ENCODE measurements at regions not wholly inside any gene's neighbourhood (a gene's known extent, or its start where the extent isn't known, plus 50 kb on each side); places are given as distances from the start of the nearest gene placed in this dataset.

- no peak for TF ChIP-seq CTCF (IDR thresholded peaks at IDR 0.05; ENCODE audit: insufficient read depth, low read length, poor library complexity, severe bottlenecking)
- Histone ChIP-seq H3K4me3 (replicated peaks; ENCODE audit: low read depth, low read length) (no peak overlapping the region), H3K27me3 (replicated peaks; ENCODE audit: control insufficient read depth, insufficient read depth, low read length) (no peaks in the 10 kb centered on the region), H3K36me3 (ENCODE audit: control insufficient read depth, insufficient read depth, low read length) (no peaks in the 10 kb centered on the region)
- no peak for DNase-seq (ENCODE audit: extremely low read depth, insufficient read length)
Observed at GRCh38 chr3:115332998-115333397, 185.9 kb upstream of the ZBTB20 start.

GRCh38 chr3:115336836-115337235 lies 189.7 kb upstream of the ZBTB20 start:
- H3K36me3 ChIP-seq (ENCODE audit: control insufficient read depth, insufficient read depth, low read length), result no peaks in the 10 kb centered on the region
- H3K27me3 ChIP-seq (replicated peaks; ENCODE audit: control insufficient read depth, insufficient read depth, low read length), result no peaks in the 10 kb centered on the region
- no peak overlapping the region for H3K4me3 ChIP-seq (replicated peaks; ENCODE audit: low read depth, low read length)
- no peak for TF ChIP-seq CTCF (IDR thresholded peaks at IDR 0.05; ENCODE audit: insufficient read depth, low read length, poor library complexity, severe bottlenecking)
- no peak for DNase-seq (ENCODE audit: extremely low read depth, insufficient read length)

GRCh38 chr3:115340586-115340985 lies 193.5 kb upstream of the ZBTB20 start:
- Histone ChIP-seq H3K27me3 (replicated peaks; ENCODE audit: control insufficient read depth, insufficient read depth, low read length) (no peaks in the 10 kb centered on the region), H3K36me3 (ENCODE audit: control insufficient read depth, insufficient read depth, low read length) (no peaks in the 10 kb centered on the region), H3K4me3 (replicated peaks; ENCODE audit: low read depth, low read length) (no peak overlapping the region)
- no peak for DNase-seq (ENCODE audit: extremely low read depth, insufficient read length)
- no peak for TF ChIP-seq CTCF (IDR thresholded peaks at IDR 0.05; ENCODE audit: insufficient read depth, low read length, poor library complexity, severe bottlenecking)

GRCh38 chr3:115341208-115341607 lies 194.1 kb upstream of the ZBTB20 start:
- DNase-seq (ENCODE audit: extremely low read depth, insufficient read length), result no peak
- no peaks in the 10 kb centered on the region for H3K27me3 ChIP-seq (replicated peaks; ENCODE audit: control insufficient read depth, insufficient read depth, low read length)
- H3K36me3 ChIP-seq (ENCODE audit: control insufficient read depth, insufficient read depth, low read length), result no peaks in the 10 kb centered on the region
- TF ChIP-seq CTCF (IDR thresholded peaks at IDR 0.05; ENCODE audit: insufficient read depth, low read length, poor library complexity, severe bottlenecking), result no peak
- no peak overlapping the region for H3K4me3 ChIP-seq (replicated peaks; ENCODE audit: low read depth, low read length)

- Histone ChIP-seq H3K27me3 (replicated peaks; ENCODE audit: control insufficient read depth, insufficient read depth, low read length) (no peaks in the 10 kb centered on the region), H3K36me3 (ENCODE audit: control insufficient read depth, insufficient read depth, low read length) (no peaks in the 10 kb centered on the region), H3K4me3 (replicated peaks; ENCODE audit: low read depth, low read length) (no peak overlapping the region)
- TF ChIP-seq CTCF (IDR thresholded peaks at IDR 0.05; ENCODE audit: insufficient read depth, low read length, poor library complexity, severe bottlenecking), result no peak
- no peak for DNase-seq (ENCODE audit: extremely low read depth, insufficient read length)
Observed at GRCh38 chr3:115347737-115348136, 200.6 kb upstream of the ZBTB20 start.

- no peaks in the 10 kb centered on the region for H3K36me3 ChIP-seq (ENCODE audit: control insufficient read depth, insufficient read depth, low read length)
- no peak for TF ChIP-seq CTCF (IDR thresholded peaks at IDR 0.05; ENCODE audit: insufficient read depth, low read length, poor library complexity, severe bottlenecking)
- H3K27me3 ChIP-seq (replicated peaks; ENCODE audit: control insufficient read depth, insufficient read depth, low read length), result no peaks in the 10 kb centered on the region
- no peak for DNase-seq (ENCODE audit: extremely low read depth, insufficient read length)
- no peak overlapping the region for H3K4me3 ChIP-seq (replicated peaks; ENCODE audit: low read depth, low read length)
Observed at GRCh38 chr3:115348412-115348811, 201.3 kb upstream of the ZBTB20 start.
